ENCODE measurements at regions not wholly inside any gene's neighbourhood (a gene's known extent, or its start where the extent isn't known, plus 50 kb on each side); places are given as distances from the start of the nearest gene placed in this dataset.

DNA sequence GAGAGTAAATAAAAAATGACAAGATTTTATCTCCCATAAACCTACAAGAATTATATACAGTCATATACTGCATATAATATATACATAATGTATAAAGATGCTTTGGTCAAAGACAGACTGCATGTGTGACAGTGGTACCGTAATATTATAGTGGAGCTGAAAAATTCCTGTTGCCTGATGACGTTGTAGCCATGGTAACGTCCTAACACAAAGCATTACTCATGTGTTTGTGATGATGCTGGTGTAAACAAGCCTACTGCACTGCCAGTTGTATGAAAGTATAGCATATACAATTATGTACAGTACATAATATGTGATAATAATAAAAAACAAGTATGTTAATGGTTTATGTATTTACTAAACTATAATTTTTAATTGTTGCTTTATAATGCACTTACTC, 245.2 kb upstream of the CENPE start:
- H3K4me1 Mint-ChIP-seq, result no peaks in the 10 kb centered on the region
- intact Hi-C loops (cut with micrococcal nuclease), result no loop called here
- H3K4me3 Mint-ChIP-seq, result no peak overlapping the region
- H3K79me2 ChIP-seq (ENCODE audit: insufficient read depth, low read length), result no peaks in the 10 kb centered on the region
- H3K9me3 Mint-ChIP-seq, result peaks cover 0 to 3% (median 0%) of the 10 kb centered on the region in 7 donors
- no peaks in the 10 kb centered on the region for H3K36me3 ChIP-seq (replicated peaks in 1 of 2; ENCODE audit: control insufficient read depth in 1 of 2, insufficient read depth in 2 of 2, low read length in 2 of 2)
- H3K9me3 ChIP-seq (replicated peaks in 1 of 2; ENCODE audit: control insufficient read depth in 1 of 2, insufficient read depth in 1 of 2, low read length in 2 of 2), result no peaks in the 10 kb centered on the region
- no CpG with 5 or more reads among the region's 3 CpGs for WGBS (ENCODE audit: insufficient coverage)
- H3K4me3 ChIP-seq (replicated peaks in 1 of 3; ENCODE audit: low read depth in 2 of 3, low read length in 3 of 3), result no peak overlapping the region
- no peak overlapping the region for H3K27ac ChIP-seq (ENCODE audit: low read depth in 1 of 2, low read length in 2 of 2)
- H3K4me2 ChIP-seq (replicated peaks; ENCODE audit: extremely low read depth, low read length, poor library complexity, severe bottlenecking), result no peak overlapping the region
- H3K27ac Mint-ChIP-seq, result no peak overlapping the region
- H2AFZ ChIP-seq (ENCODE audit: insufficient read depth, low read depth, low read length, poor library complexity, severe bottlenecking), result no peak overlapping the region
- peaks cover 0 to 2% (median 0%) of the 10 kb centered on the region in 3 donors for H3K27me3 Mint-ChIP-seq (ENCODE audit: low read depth in 3 of 3)
- no peak overlapping the region for H3K9ac ChIP-seq (ENCODE audit: insufficient read depth, low read length, poor library complexity, severe bottlenecking)
- H3K36me3 Mint-ChIP-seq, result no peaks in the 10 kb centered on the region
- H3K4me1 ChIP-seq (ENCODE audit: control insufficient read depth in 1 of 2, insufficient read depth in 2 of 2, low read length in 2 of 2), result no peaks in the 10 kb centered on the region
- no peak for DNase-seq
- no peaks in the 10 kb centered on the region for H3K27me3 ChIP-seq (ENCODE audit: control insufficient read depth in 2 of 2, insufficient read depth in 2 of 2, low read length in 2 of 2)
- H4K20me1 ChIP-seq (ENCODE audit: insufficient read depth, low read length), result no peaks in the 10 kb centered on the region
- TF ChIP-seq, protein P1, sequence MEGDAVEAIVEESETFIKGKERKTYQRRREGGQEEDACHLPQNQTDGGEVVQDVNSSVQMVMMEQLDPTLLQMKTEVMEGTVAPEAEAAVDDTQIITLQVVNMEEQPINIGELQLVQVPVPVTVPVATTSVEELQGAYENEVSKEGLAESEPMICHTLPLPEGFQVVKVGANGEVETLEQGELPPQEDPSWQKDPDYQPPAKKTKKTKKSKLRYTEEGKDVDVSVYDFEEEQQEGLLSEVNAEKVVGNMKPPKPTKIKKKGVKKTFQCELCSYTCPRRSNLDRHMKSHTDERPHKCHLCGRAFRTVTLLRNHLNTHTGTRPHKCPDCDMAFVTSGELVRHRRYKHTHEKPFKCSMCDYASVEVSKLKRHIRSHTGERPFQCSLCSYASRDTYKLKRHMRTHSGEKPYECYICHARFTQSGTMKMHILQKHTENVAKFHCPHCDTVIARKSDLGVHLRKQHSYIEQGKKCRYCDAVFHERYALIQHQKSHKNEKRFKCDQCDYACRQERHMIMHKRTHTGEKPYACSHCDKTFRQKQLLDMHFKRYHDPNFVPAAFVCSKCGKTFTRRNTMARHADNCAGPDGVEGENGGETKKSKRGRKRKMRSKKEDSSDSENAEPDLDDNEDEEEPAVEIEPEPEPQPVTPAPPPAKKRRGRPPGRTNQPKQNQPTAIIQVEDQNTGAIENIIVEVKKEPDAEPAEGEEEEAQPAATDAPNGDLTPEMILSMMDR (IDR thresholded peaks at IDR 0.05), result no peak

DNA sequence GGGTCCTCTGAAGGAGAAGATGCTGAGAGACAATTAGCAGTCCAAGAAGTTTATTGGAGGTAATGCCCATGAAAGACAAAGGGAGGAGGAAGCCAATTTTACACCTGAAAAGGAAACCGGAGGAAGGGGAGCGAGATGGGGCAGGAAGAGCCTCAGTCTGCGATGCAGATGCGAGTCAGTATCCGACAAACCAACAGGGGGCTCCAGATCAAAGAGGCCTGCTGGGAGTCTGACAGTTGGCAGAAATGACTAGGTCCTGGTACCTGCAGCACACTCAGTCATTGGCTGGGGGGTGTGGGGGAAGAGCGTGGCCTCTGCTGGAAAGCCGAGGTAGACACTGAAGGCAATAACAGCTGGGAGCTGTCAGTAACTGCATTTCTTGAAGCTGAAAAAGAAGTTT, 231.1 kb upstream of the CENPE start:
- Histone ChIP-seq H3K9ac (ENCODE audit: insufficient read depth, low read length, poor library complexity, severe bottlenecking) (no peak overlapping the region), H2AFZ (ENCODE audit: insufficient read depth, low read depth, low read length, poor library complexity, severe bottlenecking) (no peak overlapping the region), H3K27ac (ENCODE audit: low read depth in 1 of 2, low read length in 2 of 2) (no peak overlapping the region), H3K9me3 (replicated peaks in 1 of 2; ENCODE audit: control insufficient read depth in 1 of 2, insufficient read depth in 1 of 2, low read length in 2 of 2) (peaks cover 0 to 3% of the 10 kb centered on the region in 2 donors), H3K4me3 (replicated peaks in 1 of 3; ENCODE audit: low read depth in 2 of 3, low read length in 3 of 3) (no peak overlapping the region), H3K36me3 (replicated peaks in 1 of 2; ENCODE audit: control insufficient read depth in 1 of 2, insufficient read depth in 2 of 2, low read length in 2 of 2) (no peaks in the 10 kb centered on the region), H3K4me1 (ENCODE audit: control insufficient read depth in 1 of 2, insufficient read depth in 2 of 2, low read length in 2 of 2) (no peaks in the 10 kb centered on the region), H3K4me2 (replicated peaks; ENCODE audit: extremely low read depth, low read length, poor library complexity, severe bottlenecking) (no peak overlapping the region), H3K27me3 (ENCODE audit: control insufficient read depth in 2 of 2, insufficient read depth in 2 of 2, low read length in 2 of 2) (no peaks in the 10 kb centered on the region), H4K20me1 (ENCODE audit: insufficient read depth, low read length) (no peaks in the 10 kb centered on the region), H3K79me2 (ENCODE audit: insufficient read depth, low read length) (no peaks in the 10 kb centered on the region)
- H3K27ac Mint-ChIP-seq, result no peak overlapping the region
- peaks cover 0 to 2% (median 0%) of the 10 kb centered on the region in 3 donors for H3K27me3 Mint-ChIP-seq (ENCODE audit: low read depth in 3 of 3)
- no peak for DNase-seq
- H3K36me3 Mint-ChIP-seq, result no peaks in the 10 kb centered on the region
- intact Hi-C loops (cut with micrococcal nuclease), result no loop called here
- H3K4me3 Mint-ChIP-seq, result no peak overlapping the region
- TF ChIP-seq, protein P1 (IDR thresholded peaks at IDR 0.05), result no peak
- WGBS (ENCODE audit: insufficient coverage), result 50% methylated on average over 7 of the region's 7 CpGs
- peaks cover 0 to 11% (median 7%) of the 10 kb centered on the region in 7 donors for H3K9me3 Mint-ChIP-seq
- no peaks in the 10 kb centered on the region for H3K4me1 Mint-ChIP-seq
